ENCODE measurements at regions not wholly inside any gene's neighbourhood (a gene's known extent, or its start where the extent isn't known, plus 50 kb on each side); places are given as distances from the start of the nearest gene placed in this dataset.
"Not testable (repeated sequence)": the region's sequence is repeated elsewhere in the genome, so short reads cannot be mapped to it uniquely, and the experiment has no call there.

DNA sequence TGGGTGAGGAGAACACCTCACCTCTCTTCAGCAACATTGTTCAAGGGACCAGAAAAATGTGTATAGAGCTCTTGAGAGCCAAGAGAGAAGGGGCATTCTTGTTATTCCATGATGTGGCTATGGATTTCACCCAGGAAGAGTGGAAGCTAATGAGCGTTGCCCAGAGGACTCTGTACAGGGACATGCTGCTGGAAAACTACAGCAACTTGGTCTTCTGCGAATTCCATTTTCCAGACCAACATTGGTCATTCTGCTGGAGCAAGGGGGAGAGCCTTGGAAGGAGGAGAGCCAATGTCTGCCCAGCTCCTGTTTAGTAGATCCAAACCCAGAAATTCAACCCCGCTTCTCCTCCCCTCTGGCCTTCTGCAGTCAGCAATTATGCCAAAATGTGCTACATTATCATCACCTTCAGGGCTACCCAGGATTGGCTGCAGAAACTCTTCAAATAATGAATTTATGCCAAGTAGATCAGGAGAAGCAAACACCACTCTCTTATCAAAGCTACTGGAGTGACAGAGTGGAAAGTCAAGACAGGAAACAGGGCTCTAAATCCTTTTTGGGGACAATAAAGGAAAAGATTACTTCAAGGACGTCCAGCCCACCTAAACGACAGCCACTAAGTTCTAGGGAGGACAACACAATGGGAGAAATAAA, 707.5 kb upstream of the LUZP2 start:
- H3K27ac ChIP-seq, result no peak overlapping the region
- TF ChIP-seq ZFX (IDR thresholded peaks at IDR 0.05), result no peak
- TF ChIP-seq, protein P1, sequence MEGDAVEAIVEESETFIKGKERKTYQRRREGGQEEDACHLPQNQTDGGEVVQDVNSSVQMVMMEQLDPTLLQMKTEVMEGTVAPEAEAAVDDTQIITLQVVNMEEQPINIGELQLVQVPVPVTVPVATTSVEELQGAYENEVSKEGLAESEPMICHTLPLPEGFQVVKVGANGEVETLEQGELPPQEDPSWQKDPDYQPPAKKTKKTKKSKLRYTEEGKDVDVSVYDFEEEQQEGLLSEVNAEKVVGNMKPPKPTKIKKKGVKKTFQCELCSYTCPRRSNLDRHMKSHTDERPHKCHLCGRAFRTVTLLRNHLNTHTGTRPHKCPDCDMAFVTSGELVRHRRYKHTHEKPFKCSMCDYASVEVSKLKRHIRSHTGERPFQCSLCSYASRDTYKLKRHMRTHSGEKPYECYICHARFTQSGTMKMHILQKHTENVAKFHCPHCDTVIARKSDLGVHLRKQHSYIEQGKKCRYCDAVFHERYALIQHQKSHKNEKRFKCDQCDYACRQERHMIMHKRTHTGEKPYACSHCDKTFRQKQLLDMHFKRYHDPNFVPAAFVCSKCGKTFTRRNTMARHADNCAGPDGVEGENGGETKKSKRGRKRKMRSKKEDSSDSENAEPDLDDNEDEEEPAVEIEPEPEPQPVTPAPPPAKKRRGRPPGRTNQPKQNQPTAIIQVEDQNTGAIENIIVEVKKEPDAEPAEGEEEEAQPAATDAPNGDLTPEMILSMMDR (conservative IDR thresholded peaks at IDR 0.05), result no peak

DNA sequence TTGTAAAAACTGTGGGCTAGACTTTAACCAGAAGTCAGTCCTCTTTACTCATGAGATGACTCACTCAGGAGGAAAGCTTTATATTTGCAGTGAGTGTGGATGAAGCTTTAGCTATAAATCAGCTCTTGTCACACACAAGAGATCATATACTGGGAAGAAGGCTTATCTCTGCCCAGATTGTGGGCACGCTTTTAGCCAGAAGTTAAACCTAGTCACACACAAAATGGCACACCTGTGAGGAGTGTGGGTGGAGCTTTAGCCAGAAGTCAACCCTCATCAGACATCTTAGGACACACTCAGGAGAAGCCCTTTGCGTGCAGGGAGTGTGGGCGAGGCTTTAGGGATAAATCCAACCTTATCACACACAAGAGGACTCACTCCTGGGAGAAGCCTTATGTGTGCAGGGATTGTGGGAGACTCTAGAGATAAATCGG, 706.9 kb upstream of the LUZP2 start:
- no peak for TF ChIP-seq ZFX (IDR thresholded peaks at IDR 0.05)
- TF ChIP-seq, protein P1 (conservative IDR thresholded peaks at IDR 0.05), result no peak
- no peak overlapping the region for H3K27ac ChIP-seq

DNA sequence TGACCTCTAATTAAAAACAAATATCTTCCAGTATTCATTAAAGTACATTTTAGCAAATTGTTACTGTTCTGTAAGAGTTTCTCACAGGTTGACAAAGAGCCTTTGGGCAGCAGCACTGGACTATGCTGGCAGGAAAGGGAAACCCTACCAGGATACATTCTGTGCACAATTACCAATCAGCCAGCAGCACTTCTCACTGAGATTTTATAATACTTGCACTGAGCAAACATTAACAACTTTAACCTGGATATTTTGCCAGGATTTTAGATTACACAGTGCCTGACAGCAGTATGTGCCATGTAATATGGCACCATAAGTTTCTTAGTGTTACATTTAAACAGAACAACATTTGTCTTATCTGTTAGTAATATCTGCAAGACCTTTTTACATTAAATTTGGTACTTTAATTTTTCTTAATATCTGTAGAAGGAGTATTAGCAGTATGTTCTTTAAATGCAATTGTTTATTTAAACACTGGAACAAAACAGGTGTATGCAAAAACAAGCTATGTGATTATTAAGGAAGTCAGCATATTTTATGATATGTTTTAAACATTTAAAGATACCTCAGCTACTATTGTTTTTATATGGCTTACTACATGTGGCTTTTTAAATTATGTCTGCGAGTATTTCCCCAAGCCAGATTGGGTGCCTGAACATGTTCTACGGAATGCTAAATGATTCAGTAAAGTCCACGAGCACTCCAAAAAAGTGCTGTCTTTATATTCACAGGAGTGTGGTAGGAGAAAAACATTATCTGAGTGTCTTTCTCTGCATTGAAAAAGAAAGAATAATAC, 699.0 kb upstream of the LUZP2 start:
- TF ChIP-seq, protein P1 (conservative IDR thresholded peaks at IDR 0.05), result no peak
- no peak for TF ChIP-seq ZFX (IDR thresholded peaks at IDR 0.05)
- H3K27ac ChIP-seq, result no peak overlapping the region

DNA sequence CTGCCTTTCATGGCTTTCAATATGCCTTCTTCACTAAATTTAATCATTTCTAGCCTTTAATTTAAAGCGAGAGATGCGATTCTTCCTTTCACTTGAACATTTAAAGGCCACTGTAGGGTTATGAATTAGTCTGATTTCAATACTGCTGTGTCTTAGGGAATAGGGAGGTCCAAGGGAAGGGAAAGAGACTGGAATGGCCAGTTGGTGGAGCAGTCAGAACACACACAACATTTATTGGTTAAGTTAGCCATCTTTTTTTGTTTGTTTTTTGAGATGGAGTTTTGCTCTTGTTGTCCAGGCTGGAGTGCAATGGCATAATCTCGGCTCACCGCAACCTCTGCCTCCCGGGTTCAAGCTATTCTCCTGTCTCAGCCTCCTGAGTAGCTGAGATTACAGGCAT, 662.5 kb upstream of the LUZP2 start:
- TF ChIP-seq, protein P1 (conservative IDR thresholded peaks at IDR 0.05), result peak; percentile 11; the same call in 1 of the 2 replicates
- H3K27ac ChIP-seq, result not testable (repeated sequence)

DNA sequence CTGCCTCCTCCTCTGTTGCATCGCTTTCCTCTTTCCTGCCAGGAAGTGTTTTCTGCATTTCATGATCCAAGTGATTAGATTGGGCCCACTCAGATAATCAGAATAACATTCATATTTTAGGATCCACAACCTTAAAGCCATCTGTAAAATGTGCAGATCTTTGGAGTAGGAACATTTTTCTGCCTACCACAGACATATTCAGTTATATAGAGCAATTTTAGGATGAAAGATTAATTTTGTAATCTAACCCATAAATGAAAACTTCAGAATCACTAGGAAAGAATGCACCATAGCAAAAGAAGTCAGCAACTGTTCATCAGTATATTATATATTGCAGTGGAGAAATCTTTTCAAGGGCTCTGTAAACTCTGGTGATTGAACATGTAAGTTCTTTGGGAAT, 659.9 kb upstream of the LUZP2 start:
- no peak overlapping the region for H3K27ac ChIP-seq
- TF ChIP-seq ZFX (IDR thresholded peaks at IDR 0.05), result no peak
- TF ChIP-seq, protein P1 (conservative IDR thresholded peaks at IDR 0.05), result no peak

DNA sequence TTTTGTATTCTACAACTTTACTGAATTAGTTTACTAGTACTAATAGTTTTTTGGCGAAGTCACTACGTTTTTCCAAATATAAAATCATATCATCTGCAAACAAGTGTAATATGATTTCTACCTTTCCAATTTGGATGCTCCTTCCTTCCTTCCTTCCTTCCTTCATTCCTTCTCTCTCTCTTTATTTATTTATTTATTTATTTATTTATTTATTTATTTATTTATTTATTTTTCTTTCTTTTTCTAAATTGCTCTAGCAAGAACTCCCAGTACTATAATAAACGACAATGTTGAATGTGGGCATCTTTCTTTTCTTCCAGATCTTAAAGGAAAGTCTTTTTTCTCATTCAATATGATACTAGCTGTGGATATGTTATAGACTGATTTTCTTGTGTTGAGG, 656.0 kb upstream of the LUZP2 start:
- no peak for TF ChIP-seq ZFX (IDR thresholded peaks at IDR 0.05)
- TF ChIP-seq, protein P1 (conservative IDR thresholded peaks at IDR 0.05), result no peak
- H3K27ac ChIP-seq, result no peak overlapping the region

DNA sequence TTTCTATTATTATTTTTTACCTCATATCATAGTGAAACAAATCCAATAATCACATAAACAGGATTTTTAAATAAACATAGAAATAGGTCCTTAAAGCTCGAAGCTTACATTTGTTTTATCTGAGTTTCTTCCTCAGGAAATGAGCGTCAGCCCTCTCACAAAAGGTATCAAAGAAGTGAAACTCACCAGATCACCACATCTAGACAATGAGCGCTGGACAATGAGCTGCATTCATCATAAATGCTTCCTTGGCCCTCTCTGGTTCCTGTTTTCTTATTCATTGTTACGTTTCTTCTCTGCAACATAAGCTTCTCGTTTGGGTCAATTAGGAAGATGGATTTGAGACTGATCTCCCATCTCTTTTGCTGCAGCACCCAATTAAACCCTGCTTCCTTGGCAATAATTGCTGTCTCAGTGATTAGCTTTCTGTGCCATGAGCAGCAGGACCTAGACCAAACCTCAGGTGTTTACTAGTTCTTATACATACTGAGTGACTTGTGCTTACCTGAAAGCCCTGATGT, 649.9 kb upstream of the LUZP2 start:
- TF ChIP-seq, protein P1 (conservative IDR thresholded peaks at IDR 0.05), result no peak
- TF ChIP-seq ZFX (IDR thresholded peaks at IDR 0.05), result no peak
- H3K27ac ChIP-seq, result no peak overlapping the region

All from C4-2B (cell line).